ENCODE measurements at regions not wholly inside any gene's neighbourhood (a gene's known extent, or its start where the extent isn't known, plus 50 kb on each side); places are given as distances from the start of the nearest gene placed in this dataset.

DNA sequence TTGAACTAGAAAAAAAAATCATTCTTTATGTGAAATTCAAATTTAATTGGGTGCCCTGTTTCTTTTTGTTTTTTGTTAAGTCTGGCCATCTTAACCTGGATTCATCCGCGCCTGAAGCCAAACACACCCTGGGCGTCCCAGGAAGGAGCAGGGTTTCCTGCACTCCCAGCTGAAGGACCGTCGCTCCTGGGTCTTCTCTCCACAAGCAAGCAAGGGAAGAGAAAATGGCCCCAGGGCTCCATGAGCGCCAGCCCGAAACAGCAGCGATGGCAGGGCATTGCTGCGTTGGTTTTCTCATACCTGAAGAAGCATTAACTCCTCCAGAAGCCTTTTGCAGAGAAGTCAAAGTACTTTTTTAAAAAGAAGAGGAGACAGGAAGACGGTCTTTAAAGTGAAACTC, 105.4 kb upstream of the AFDN start:
- no peak for TF ChIP-seq EZH2 (IDR thresholded peaks at IDR 0.05; ENCODE audit: low read depth)
- no peak for TF ChIP-seq CTCF (conservative IDR thresholded peaks at IDR 0.05)
